ENCODE measurements at regions not wholly inside any gene's neighbourhood (a gene's known extent, or its start where the extent isn't known, plus 50 kb on each side); places are given as distances from the start of the nearest gene placed in this dataset.

DNA sequence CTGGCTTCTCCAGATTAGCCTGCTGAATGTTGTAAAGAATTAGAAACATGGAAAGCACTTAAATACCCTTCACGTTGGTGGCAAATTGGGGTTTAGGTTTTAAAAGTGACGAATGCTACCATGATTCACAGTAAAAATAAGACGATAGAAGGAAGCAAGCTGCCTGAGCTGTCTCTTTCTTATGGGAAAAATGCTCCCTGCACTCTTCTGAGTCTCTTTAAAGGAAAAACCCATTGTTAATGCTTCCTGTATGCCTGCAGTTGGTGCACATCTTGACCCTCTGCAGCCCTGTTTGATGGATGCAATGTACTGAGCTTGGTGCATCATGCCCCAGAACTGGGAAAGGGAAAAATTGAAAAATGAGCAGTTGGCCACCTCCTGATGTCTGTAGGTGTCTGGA lies 258.6 kb upstream of the RASGRP1 start:
- no peak overlapping the region for H3K4me3 ChIP-seq (ENCODE audit: low read depth, low read length, poor library complexity, severe bottlenecking)
- DNase-seq (ENCODE audit: low spot score) = no peak
- no peaks in the 10 kb centered on the region for H3K36me3 ChIP-seq (ENCODE audit: insufficient read depth, low read length, poor library complexity, severe bottlenecking)
- intact Hi-C loops (cut with micrococcal nuclease; ENCODE audit: unreplicated experiment) = no loop called here
- CTCF ChIA-PET = no interaction called here
- TF ChIP-seq, protein P1, sequence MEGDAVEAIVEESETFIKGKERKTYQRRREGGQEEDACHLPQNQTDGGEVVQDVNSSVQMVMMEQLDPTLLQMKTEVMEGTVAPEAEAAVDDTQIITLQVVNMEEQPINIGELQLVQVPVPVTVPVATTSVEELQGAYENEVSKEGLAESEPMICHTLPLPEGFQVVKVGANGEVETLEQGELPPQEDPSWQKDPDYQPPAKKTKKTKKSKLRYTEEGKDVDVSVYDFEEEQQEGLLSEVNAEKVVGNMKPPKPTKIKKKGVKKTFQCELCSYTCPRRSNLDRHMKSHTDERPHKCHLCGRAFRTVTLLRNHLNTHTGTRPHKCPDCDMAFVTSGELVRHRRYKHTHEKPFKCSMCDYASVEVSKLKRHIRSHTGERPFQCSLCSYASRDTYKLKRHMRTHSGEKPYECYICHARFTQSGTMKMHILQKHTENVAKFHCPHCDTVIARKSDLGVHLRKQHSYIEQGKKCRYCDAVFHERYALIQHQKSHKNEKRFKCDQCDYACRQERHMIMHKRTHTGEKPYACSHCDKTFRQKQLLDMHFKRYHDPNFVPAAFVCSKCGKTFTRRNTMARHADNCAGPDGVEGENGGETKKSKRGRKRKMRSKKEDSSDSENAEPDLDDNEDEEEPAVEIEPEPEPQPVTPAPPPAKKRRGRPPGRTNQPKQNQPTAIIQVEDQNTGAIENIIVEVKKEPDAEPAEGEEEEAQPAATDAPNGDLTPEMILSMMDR (conservative IDR thresholded peaks at IDR 0.05; ENCODE audit: low read depth, low read length) = no peak
- no peak for TF ChIP-seq EZH2 (IDR thresholded peaks at IDR 0.05; ENCODE audit: borderline replicate concordance, low read depth, low read length, poor library complexity, severe bottlenecking)
- H3K9me3 ChIP-seq (ENCODE audit: low read depth, low read length, poor library complexity, severe bottlenecking) = no peaks in the 10 kb centered on the region
- BruUV-seq (replicated peaks) = no TSS peak
- peaks cover 11% of the 10 kb centered on the region for H3K27me3 ChIP-seq (replicated peaks; ENCODE audit: insufficient read depth, low read depth, low read length, poor library complexity)
- no peak overlapping the region for H3K27ac ChIP-seq (ENCODE audit: low read depth, low read length, poor library complexity, severe bottlenecking)
- POLR2A ChIA-PET (ENCODE audit: low non-redundant PET) = no interaction called here
- no peaks in the 10 kb centered on the region for H3K4me1 ChIP-seq (ENCODE audit: insufficient read depth, low read length, poor library complexity, severe bottlenecking)

DNA sequence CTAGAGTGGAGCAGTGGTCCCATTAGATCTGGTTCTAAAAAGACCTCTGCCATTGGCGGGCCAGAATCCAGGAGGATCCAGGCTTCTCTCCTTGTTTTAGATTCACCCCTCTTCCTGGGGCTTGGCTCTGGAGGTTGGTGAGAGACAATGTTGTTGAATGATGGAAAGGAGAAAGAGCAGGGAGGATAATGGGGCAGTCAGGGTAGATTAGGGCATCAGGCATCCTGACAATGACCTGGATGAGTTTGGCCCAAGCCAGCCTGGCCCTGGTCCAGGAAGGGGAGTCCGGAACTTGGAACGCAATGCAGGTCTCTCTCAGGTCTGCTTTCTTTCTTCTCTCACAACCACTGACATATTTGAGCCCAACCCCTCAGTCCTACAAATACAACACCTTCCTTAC lies 260.1 kb upstream of the RASGRP1 start:
- Histone ChIP-seq H3K36me3 (ENCODE audit: insufficient read depth, low read length, poor library complexity, severe bottlenecking) (no peaks in the 10 kb centered on the region), H3K4me1 (ENCODE audit: insufficient read depth, low read length, poor library complexity, severe bottlenecking) (no peaks in the 10 kb centered on the region), H3K27ac (ENCODE audit: low read depth, low read length, poor library complexity, severe bottlenecking) (no peak overlapping the region), H3K27me3 (replicated peaks; ENCODE audit: insufficient read depth, low read depth, low read length, poor library complexity) (peaks cover 11% of the 10 kb centered on the region), H3K9me3 (ENCODE audit: low read depth, low read length, poor library complexity, severe bottlenecking) (no peaks in the 10 kb centered on the region), H3K4me3 (ENCODE audit: low read depth, low read length, poor library complexity, severe bottlenecking) (no peak overlapping the region)
- TF ChIP-seq, protein P1 (conservative IDR thresholded peaks at IDR 0.05; ENCODE audit: low read depth, low read length) = no peak
- TF ChIP-seq EZH2 (IDR thresholded peaks at IDR 0.05; ENCODE audit: borderline replicate concordance, low read depth, low read length, poor library complexity, severe bottlenecking) = no peak
- intact Hi-C loops (cut with micrococcal nuclease; ENCODE audit: unreplicated experiment) = no loop called here
- no TSS peak for BruUV-seq (replicated peaks)
- no peak for DNase-seq (ENCODE audit: low spot score)
- CTCF ChIA-PET = no interaction called here
- POLR2A ChIA-PET (ENCODE audit: low non-redundant PET) = no interaction called here

DNA sequence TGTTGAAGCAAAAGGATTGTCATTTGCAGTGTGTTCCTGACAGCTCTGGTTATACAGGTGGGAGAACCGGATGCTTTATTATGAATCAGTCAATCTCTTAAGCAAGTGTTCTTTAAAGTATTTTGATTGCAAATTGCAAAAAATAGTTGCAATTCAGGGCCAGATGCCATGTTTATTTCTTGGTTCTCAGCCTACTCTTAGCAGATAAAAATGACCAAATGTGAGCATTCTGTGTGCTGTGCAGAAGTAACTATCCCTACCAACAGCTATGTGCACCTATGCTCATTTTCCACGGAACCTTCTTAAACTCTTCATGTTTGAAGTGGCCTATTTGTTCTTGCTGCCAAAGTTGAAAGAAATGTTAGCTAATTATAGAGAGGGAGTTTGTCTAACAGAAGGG lies 262.3 kb upstream of the RASGRP1 start:
- Histone ChIP-seq H3K27me3 (replicated peaks; ENCODE audit: insufficient read depth, low read depth, low read length, poor library complexity) (peaks cover 6% of the 10 kb centered on the region), H3K36me3 (ENCODE audit: insufficient read depth, low read length, poor library complexity, severe bottlenecking) (no peaks in the 10 kb centered on the region), H3K4me1 (ENCODE audit: insufficient read depth, low read length, poor library complexity, severe bottlenecking) (no peaks in the 10 kb centered on the region), H3K9me3 (ENCODE audit: low read depth, low read length, poor library complexity, severe bottlenecking) (no peaks in the 10 kb centered on the region), H3K4me3 (ENCODE audit: low read depth, low read length, poor library complexity, severe bottlenecking) (no peak overlapping the region), H3K27ac (ENCODE audit: low read depth, low read length, poor library complexity, severe bottlenecking) (no peak overlapping the region)
- TF ChIP-seq, protein P1 (conservative IDR thresholded peaks at IDR 0.05; ENCODE audit: low read depth, low read length) = no peak
- no peak for TF ChIP-seq EZH2 (IDR thresholded peaks at IDR 0.05; ENCODE audit: borderline replicate concordance, low read depth, low read length, poor library complexity, severe bottlenecking)
- ChIA-PET CTCF (no interaction called here), POLR2A (ENCODE audit: low non-redundant PET) (no interaction called here)
- no TSS peak for BruUV-seq (replicated peaks)
- DNase-seq (ENCODE audit: low spot score) = no peak
- intact Hi-C loops (cut with micrococcal nuclease; ENCODE audit: unreplicated experiment) = no loop called here
